Prostate gland (tissue), 2 donors: ENCODE measurements at regions not wholly inside any gene's neighbourhood (a gene's known extent, or its start where the extent isn't known, plus 50 kb on each side); places are given as distances from the start of the nearest gene placed in this dataset.

ENCODE experiments used
- DNase-seq: peaks from one replicate; pipeline ENCODE4 v3.0.0-alpha.2; 2019; ENCODE audit warnings: low spot score
- H3K27ac ChIP-seq, 2 donors: fragments of 200-600 bp; sonication (generic); 2 replicates each; pipeline ENCODE4 v1.5.1; 2017 to 2019
- H3K27me3 ChIP-seq: fragments of 200-600 bp; sonication (generic); replicated peaks from 2 replicates; pipeline ENCODE4 v1.5.1; 2019; ENCODE audit not compliant: insufficient read depth
- H3K36me3 ChIP-seq, 2 donors: fragments of 200-600 bp; sonication (generic); 1 replicate in 1 of 2; 2 replicates in 1 of 2; pipeline versions ENCODE4 v1.5.1 to v1.8.1; 2017 to 2019
- H3K4me1 ChIP-seq: fragments of 200-600 bp; sonication (generic); replicated peaks from 2 replicates; pipeline ENCODE4 v1.5.1; 2019
- H3K4me3 ChIP-seq, 2 donors: fragments of 200-600 bp; sonication (generic); 2 replicates each; pipeline ENCODE4 v1.5.1; 2017 to 2019
- H3K9me3 ChIP-seq: fragments of 200-600 bp; sonication (generic); 2 replicates; pipeline ENCODE4 v1.5.1; 2017
- POLR2A ChIP-seq: fragments of 450-650 bp; IDR thresholded peaks from one replicate; pipeline ENCODE4 v1.6.1; 2016; ENCODE audit warnings: antibody characterized with exemption, mild to moderate bottlenecking
- POLR2AphosphoS5 ChIP-seq: sonication (generic); formaldehyde crosslinking; IDR thresholded peaks from one replicate; pipeline ENCODE4 v1.6.1; 2017; ENCODE audit warnings: antibody characterized with exemption
- WGBS: methylation state at CpG from one replicate; pipeline ENCODE4 v1.1.5; 2018; 5-methylcytosine and 5-hydroxymethylcytosine counted together
- intact Hi-C: fragments of 100-400 bp; cut with DNase I; formaldehyde crosslinking; loops from one replicate; pipeline ENCODE4 v1.14.2; 2022
- TF ChIP-seq, protein P1 (sequence below), 4 experiments: fragments of 200-600 bp in 2 of 4; fragments of 450-650 bp in 2 of 4; sonication (generic) in 2 of 4; IDR thresholded peaks; 1 replicate in 3 of 4; 2 replicates in 1 of 4; pipeline ENCODE4 v1.5.1; 2016 to 2019; ENCODE audit warnings: antibody characterized with exemption in 4 of 4, mild to moderate bottlenecking in 2 of 4, moderate library complexity in 2 of 4

- no peak overlapping the region for H3K4me3 ChIP-seq
- intact Hi-C loops: no loop called here
Observed at GRCh38 chr5:87154191-87154590, 113.5 kb upstream of the RASA1 start.

DNA sequence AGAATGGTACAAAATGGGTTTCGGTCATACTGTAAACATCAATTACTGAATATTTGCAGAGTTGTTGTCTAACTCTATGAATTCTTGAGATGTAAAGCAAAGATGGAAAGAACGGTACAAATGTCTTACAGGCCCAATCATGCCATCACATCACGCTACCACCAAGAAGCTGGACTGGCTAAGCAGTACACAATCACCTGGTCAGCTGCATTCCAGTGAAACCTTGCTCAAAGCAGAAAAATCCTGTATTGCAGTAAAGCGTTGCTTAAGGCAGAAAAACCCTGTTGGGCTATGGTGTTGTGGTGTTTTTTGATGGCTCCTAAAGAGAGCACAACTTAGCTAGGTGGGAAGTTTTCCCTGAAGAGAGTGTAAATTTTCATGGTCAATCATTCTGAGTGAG, 112.6 kb upstream of the RASA1 start:
- WGBS: 63% methylated on average over 4 of the region's 4 CpGs
- no peaks in the 10 kb centered on the region for H3K36me3 ChIP-seq
- intact Hi-C loops: no loop called here
- no peaks in the 10 kb centered on the region for H3K9me3 ChIP-seq
- TF ChIP-seq, protein P1, sequence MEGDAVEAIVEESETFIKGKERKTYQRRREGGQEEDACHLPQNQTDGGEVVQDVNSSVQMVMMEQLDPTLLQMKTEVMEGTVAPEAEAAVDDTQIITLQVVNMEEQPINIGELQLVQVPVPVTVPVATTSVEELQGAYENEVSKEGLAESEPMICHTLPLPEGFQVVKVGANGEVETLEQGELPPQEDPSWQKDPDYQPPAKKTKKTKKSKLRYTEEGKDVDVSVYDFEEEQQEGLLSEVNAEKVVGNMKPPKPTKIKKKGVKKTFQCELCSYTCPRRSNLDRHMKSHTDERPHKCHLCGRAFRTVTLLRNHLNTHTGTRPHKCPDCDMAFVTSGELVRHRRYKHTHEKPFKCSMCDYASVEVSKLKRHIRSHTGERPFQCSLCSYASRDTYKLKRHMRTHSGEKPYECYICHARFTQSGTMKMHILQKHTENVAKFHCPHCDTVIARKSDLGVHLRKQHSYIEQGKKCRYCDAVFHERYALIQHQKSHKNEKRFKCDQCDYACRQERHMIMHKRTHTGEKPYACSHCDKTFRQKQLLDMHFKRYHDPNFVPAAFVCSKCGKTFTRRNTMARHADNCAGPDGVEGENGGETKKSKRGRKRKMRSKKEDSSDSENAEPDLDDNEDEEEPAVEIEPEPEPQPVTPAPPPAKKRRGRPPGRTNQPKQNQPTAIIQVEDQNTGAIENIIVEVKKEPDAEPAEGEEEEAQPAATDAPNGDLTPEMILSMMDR (IDR thresholded peaks at IDR 0.05): no peak
- TF ChIP-seq POLR2A: no peak
- TF ChIP-seq POLR2AphosphoS5: no peak
- no peak for DNase-seq
- no peak overlapping the region for H3K4me3 ChIP-seq
- H3K27ac ChIP-seq: no peak overlapping the region
- no peaks in the 10 kb centered on the region for H3K27me3 ChIP-seq
- H3K4me1 ChIP-seq: no peaks in the 10 kb centered on the region

More at GRCh38 chr5:87154191-87154590, 113.5 kb upstream of the RASA1 start:
- Histone ChIP-seq H3K4me1 (no peaks in the 10 kb centered on the region), H3K27me3 (no peaks in the 10 kb centered on the region), H3K9me3 (no peaks in the 10 kb centered on the region), H3K27ac (no peak overlapping the region), H3K36me3 (no peaks in the 10 kb centered on the region)
- no peak for DNase-seq
- WGBS: 90% methylated on average over 3 of the region's 3 CpGs
- TF ChIP-seq POLR2A (no peak), POLR2AphosphoS5 (no peak)
- TF ChIP-seq, protein P1 (IDR thresholded peaks at IDR 0.05): no peak

GRCh38 chr5:87156631-87157030, 111.1 kb upstream of the RASA1 start:
- intact Hi-C loops: no loop called here
- 65% methylated on average over 2 of the region's 2 CpGs for WGBS
- TF ChIP-seq POLR2A (no peak), POLR2AphosphoS5 (no peak)
- TF ChIP-seq, protein P1 (IDR thresholded peaks at IDR 0.05): no peak

DNA sequence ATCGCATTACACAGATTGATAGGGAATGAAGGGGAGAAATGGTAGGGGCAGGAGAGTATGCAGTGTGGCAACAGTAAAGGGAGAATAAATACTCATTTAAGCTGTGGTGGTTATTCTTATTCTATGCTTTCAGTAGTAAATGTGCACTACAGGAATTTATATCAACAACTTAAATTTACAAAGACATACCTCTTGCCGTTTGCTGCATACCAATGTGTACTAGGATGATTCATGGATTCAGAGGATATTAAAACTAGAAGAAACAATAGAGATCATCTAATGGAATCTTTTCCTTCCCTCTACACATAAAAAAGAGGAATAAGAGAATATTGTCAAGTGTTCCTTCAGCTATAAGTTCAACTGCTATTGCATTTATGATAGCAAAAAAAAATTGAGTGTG, 103.3 kb upstream of the RASA1 start:
- H3K4me1 ChIP-seq: no peaks in the 10 kb centered on the region
- H3K27me3 ChIP-seq: no peaks in the 10 kb centered on the region
- 43% methylated on average over 2 of the region's 2 CpGs for WGBS
- no peaks in the 10 kb centered on the region for H3K9me3 ChIP-seq
- no peaks in the 10 kb centered on the region for H3K36me3 ChIP-seq
- TF ChIP-seq, protein P1 (IDR thresholded peaks at IDR 0.05): no peak
- TF ChIP-seq POLR2A: no peak
- TF ChIP-seq POLR2AphosphoS5: no peak
- DNase-seq: no peak
- H3K4me3 ChIP-seq: no peak overlapping the region
- intact Hi-C loops: no loop called here
- H3K27ac ChIP-seq: no peak overlapping the region

More at GRCh38 chr5:87156631-87157030, 111.1 kb upstream of the RASA1 start:
- no peaks in the 10 kb centered on the region for H3K4me1 ChIP-seq
- H3K4me3 ChIP-seq: no peak overlapping the region
- H3K36me3 ChIP-seq: no peaks in the 10 kb centered on the region
- no peaks in the 10 kb centered on the region for H3K27me3 ChIP-seq
- H3K27ac ChIP-seq: no peak overlapping the region
- DNase-seq: no peak
- no peaks in the 10 kb centered on the region for H3K9me3 ChIP-seq

- no peak overlapping the region for H3K27ac ChIP-seq
- no peaks in the 10 kb centered on the region for H3K9me3 ChIP-seq
- 19% methylated on average over 8 of the region's 8 CpGs for WGBS
- H3K4me1 ChIP-seq: no peaks in the 10 kb centered on the region
- no peaks in the 10 kb centered on the region for H3K27me3 ChIP-seq
- no peak for DNase-seq
- no peak overlapping the region for H3K4me3 ChIP-seq
- TF ChIP-seq, protein P1 (IDR thresholded peaks at IDR 0.05): no peak
- TF ChIP-seq POLR2A: no peak
- no peak for TF ChIP-seq POLR2AphosphoS5
- H3K36me3 ChIP-seq: no peaks in the 10 kb centered on the region
- intact Hi-C loops: no loop called here
Observed at GRCh38 chr5:87169300-87169991, 98.2 kb upstream of the RASA1 start.
